GM12878 (cell line): ENCODE measurements at regions not wholly inside any gene's neighbourhood (a gene's known extent, or its start where the extent isn't known, plus 50 kb on each side); places are given as distances from the start of the nearest gene placed in this dataset.
"Not testable (repeated sequence)": the region's sequence is repeated elsewhere in the genome, so short reads cannot be mapped to it uniquely, and the experiment has no call there.

Experiments used
- ATAC-seq: fragments of 200-7000 bp; cut with Tn5 transposase; 3 replicates; pipeline ENCODE4 v1.9.1; 2020; ENCODE audit warnings: mild to moderate bottlenecking, moderate library complexity
- BruUV-seq: library from RNA; stranded (reverse); fragments of 400-500 nt; replicated peaks from 2 replicates; lab custom pipeline; 2021; lab: Mats Ljungman, UMichigan
- CTCF ChIA-PET: fragments of 300-600 bp; sonication (Branson Sonifier 250); formaldehyde crosslinking; extraction: SDS; loops from one replicate; lab custom pipeline; 2021; ENCODE audit warnings: inconsistent platforms; lab: Yijun Ruan, JAX
- POLR2A ChIA-PET: fragments of 350-600 bp; formaldehyde crosslinking; extraction: SDS; loops from one replicate; lab custom pipeline; 2021; ENCODE audit warnings: inconsistent platforms; lab: Charles Lee
- RAD21 ChIA-PET: fragments of 300-600 bp; sonication (Branson Sonifier 250); formaldehyde crosslinking; loops from one replicate; lab custom pipeline; 2023; ENCODE audit warnings: antibody characterized with exemption; ENCODE audit not compliant: unreplicated experiment; lab: Charles Lee
- SMC1A ChIA-PET: fragments of 300-600 bp; sonication (Branson Sonifier 250); formaldehyde crosslinking; loops from one replicate; lab custom pipeline; 2023; ENCODE audit not compliant: unreplicated experiment, uncharacterized antibody; lab: Charles Lee
- DNase-seq: peaks from one replicate; pipeline ENCODE4 v3.0.0-alpha.2; 2011; ENCODE audit warnings: low read depth, low spot score
- FAIRE-seq: peaks from 3 replicates; lab custom pipeline; 2011; peaks lifted over from hg19 to GRCh38; lab: Jason Lieb, UNC
- H2AFZ ChIP-seq: 2 replicates; pipeline ENCODE4 v1.6.0; 2011; ENCODE audit warnings: low read depth, low read length, control low read depth; ENCODE audit not compliant: control insufficient read depth
- H3K27ac ChIP-seq: 2 replicates; pipeline ENCODE4 v1.5.1; 2011; ENCODE audit warnings: control low read depth; ENCODE audit not compliant: control insufficient read depth, insufficient read depth
- H3K27me3 ChIP-seq, 2 experiments: replicated peaks in 1 of 2; 2 replicates each; pipeline versions ENCODE4 v1.6.0 to v1.6.1; 2011; ENCODE audit warnings: low read length in 1 of 2; ENCODE audit not compliant: control insufficient read depth in 2 of 2, insufficient read depth in 2 of 2
- H3K36me3 ChIP-seq, 2 experiments: 2 replicates each; pipeline ENCODE4 v1.5.1; 2011; ENCODE audit warnings: low read length in 1 of 2; ENCODE audit not compliant: control insufficient read depth in 2 of 2, insufficient read depth in 2 of 2
- H3K4me1 ChIP-seq: 2 replicates; pipeline ENCODE4 v1.6.1; 2011; ENCODE audit warnings: mild to moderate bottlenecking, low read length, moderate library complexity, mixed read lengths; ENCODE audit not compliant: control insufficient read depth, insufficient read depth
- H3K4me2 ChIP-seq: 2 replicates; pipeline ENCODE4 v1.6.0; 2011; ENCODE audit warnings: control low read depth; ENCODE audit not compliant: control insufficient read depth, insufficient read depth
- H3K4me3 ChIP-seq: fragments of 200-600 bp; sonication (generic); 2 replicates; pipeline ENCODE4 v1.5.1; 2016
- H3K79me2 ChIP-seq: 2 replicates; pipeline ENCODE4 v1.6.0; 2011; ENCODE audit warnings: low read length; ENCODE audit not compliant: control insufficient read depth, insufficient read depth
- H3K9ac ChIP-seq: 2 replicates; pipeline ENCODE4 v1.8.0; 2011; ENCODE audit warnings: low read length, control low read depth, mixed read lengths; ENCODE audit not compliant: control insufficient read depth, insufficient read depth
- H3K9me3 ChIP-seq: replicated peaks from 3 replicates; pipeline ENCODE4 v1.5.1; 2011; ENCODE audit warnings: mild to moderate bottlenecking, low read length; ENCODE audit not compliant: control insufficient read depth, insufficient read depth
- H4K20me1 ChIP-seq: 2 replicates; pipeline ENCODE4 v1.6.0; 2011; ENCODE audit not compliant: control insufficient read depth, insufficient read depth
- ASH2L ChIP-seq: fragments of 300-600, 200-600 bp; sonication (generic); IDR thresholded peaks from 2 replicates; pipeline ENCODE4 v1.6.1; 2017; ENCODE audit warnings: low read depth, mild to moderate bottlenecking, borderline replicate concordance
- BRCA1 ChIP-seq: IDR thresholded peaks from 2 replicates; pipeline ENCODE4 v1.6.1; 2011; ENCODE audit warnings: low read depth, low read length, improper control_type of control experiment
- CEBPB ChIP-seq, 2 experiments: fragments of 150-350 bp in 1 of 2; IDR thresholded peaks; 2 replicates each; pipeline ENCODE4 v1.6.1; 2012 to 2014; ENCODE audit warnings: low read depth in 2 of 2, low read length in 2 of 2, borderline replicate concordance in 1 of 2, inconsistent platforms in 1 of 2
- CHD1 ChIP-seq: IDR thresholded peaks from 2 replicates; pipeline ENCODE4 v1.6.1; 2012; ENCODE audit warnings: low read depth, low read length, improper control_type of control experiment
- CHD2 ChIP-seq: IDR thresholded peaks from 2 replicates; pipeline ENCODE4 v1.6.1; 2011; ENCODE audit warnings: low read depth, low read length, improper control_type of control experiment, borderline replicate concordance
- KAT2A ChIP-seq: conservative IDR thresholded peaks from 2 replicates; pipeline ENCODE4 v1.6.1; 2011; ENCODE audit warnings: low read depth, low read length; ENCODE audit not compliant: control insufficient read depth
- MEF2B ChIP-seq: fragments of 450-650 bp; IDR thresholded peaks from 2 replicates; pipeline ENCODE4 v1.6.1; 2018; ENCODE audit warnings: mild to moderate bottlenecking, moderate library complexity; ENCODE audit not compliant: partially characterized antibody, poor library complexity, severe bottlenecking
- NR2C2 ChIP-seq: IDR thresholded peaks from 2 replicates; pipeline ENCODE4 v1.6.1; 2011; ENCODE audit warnings: borderline replicate concordance, low read depth; ENCODE audit not compliant: control insufficient read depth, insufficient read length
- NRF1 ChIP-seq: conservative IDR thresholded peaks from 2 replicates; pipeline ENCODE4 v1.6.1; 2011; ENCODE audit warnings: mild to moderate bottlenecking, low read depth, low read length, improper control_type of control experiment
- STAT1 ChIP-seq: fragments of 450-650 bp; conservative IDR thresholded peaks from 2 replicates; pipeline ENCODE4 v1.6.1; 2014; ENCODE audit warnings: antibody characterized with exemption, mild to moderate bottlenecking
- SUZ12 ChIP-seq: fragments of 200-600 bp; sonication (generic); IDR thresholded peaks from one replicate; pipeline ENCODE4 v1.6.1; 2018; ENCODE audit warnings: antibody characterized with exemption, mild to moderate bottlenecking; ENCODE audit not compliant: unreplicated experiment
- TBL1XR1 ChIP-seq: IDR thresholded peaks from 2 replicates; pipeline ENCODE4 v1.6.1; 2012; ENCODE audit warnings: low read depth, low read length, improper control_type of control experiment
- ZNF622 ChIP-seq: fragments of 450-650 bp; IDR thresholded peaks from 2 replicates; pipeline ENCODE4 v1.6.1; 2017; ENCODE audit warnings: mild to moderate bottlenecking, inconsistent platforms
- ZSCAN29 ChIP-seq: fragments of 450-650 bp; IDR thresholded peaks from 2 replicates; pipeline ENCODE4 v1.6.1; 2017; ENCODE audit warnings: mild to moderate bottlenecking, moderate library complexity
- WGBS: methylation state at CpG from one replicate; pipeline ENCODE4 v1.1.6; 2016; ENCODE audit warnings: low lambda C conversion rate; ENCODE audit not compliant: insufficient replicate concordance, insufficient coverage; ENCODE audit errors: missing lambda C conversion rate; 5-methylcytosine and 5-hydroxymethylcytosine counted together
- in situ Hi-C: fragments of 300-500 bp; cut with MboI; formaldehyde crosslinking; loops from 9 replicates; pipeline ENCODE4 v1.14.3; 2018; ENCODE audit warnings: mixed read lengths
- intact Hi-C: fragments of 100-400 bp; cut with micrococcal nuclease; formaldehyde crosslinking; loops from one replicate; pipeline ENCODE4 v1.14.2; 2022; ENCODE audit not compliant: unreplicated experiment
- TF ChIP-seq, protein P1 (sequence below): fragments of 150-350 bp; IDR thresholded peaks from 2 replicates; pipeline ENCODE4 v1.6.1; 2014; ENCODE audit warnings: mild to moderate bottlenecking, low read depth, low read length
- TF ChIP-seq, protein P2 (sequence below): IDR thresholded peaks from 2 replicates; pipeline ENCODE4 v1.6.1; 2012; ENCODE audit warnings: low read length, inconsistent platforms

DNA sequence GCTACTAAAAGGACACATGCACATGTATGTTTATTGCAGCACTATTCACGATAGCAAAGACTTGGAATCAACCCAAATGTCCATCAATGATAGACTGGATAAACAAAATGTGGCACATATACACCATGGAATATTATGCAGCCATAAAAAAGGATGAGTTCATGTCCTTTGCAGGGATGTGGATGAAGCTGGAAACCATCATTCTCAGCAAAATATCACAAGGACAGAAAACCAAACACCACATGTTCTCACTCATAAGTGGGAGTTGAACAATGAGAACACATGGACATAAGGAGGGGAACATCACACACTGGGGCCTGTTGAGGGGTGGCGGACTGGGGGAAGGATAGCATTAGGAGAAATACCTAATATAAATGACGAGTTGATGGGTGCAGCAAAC, 168.2 kb downstream of the NPR3 start:
- RAD21 ChIA-PET, H3K4me3 ChIP-seq, BruUV-seq, H3K4me1 ChIP-seq, H2AFZ ChIP-seq, H3K4me2 ChIP-seq, H3K9me3 ChIP-seq, POLR2A ChIA-PET, H3K9ac ChIP-seq, ATAC-seq, H3K27ac ChIP-seq, FAIRE-seq, H4K20me1 ChIP-seq, in situ Hi-C loops, H3K27me3 ChIP-seq, H3K36me3 ChIP-seq, intact Hi-C loops, H3K79me2 ChIP-seq, DNase-seq: not testable (repeated sequence)
- 9% methylated on average over 3 of the region's 3 CpGs for WGBS
- ChIA-PET SMC1A (interaction anchor here (1.0 kb wide), 1 partner anchor 34 kb away, joined by 3 read pairs; no protein-coding TSS in a partner anchor), CTCF (interaction anchor here (0.6 kb wide), 1 partner anchor 171 kb away, joined by 3 read pairs; no protein-coding TSS in a partner anchor)

DNA sequence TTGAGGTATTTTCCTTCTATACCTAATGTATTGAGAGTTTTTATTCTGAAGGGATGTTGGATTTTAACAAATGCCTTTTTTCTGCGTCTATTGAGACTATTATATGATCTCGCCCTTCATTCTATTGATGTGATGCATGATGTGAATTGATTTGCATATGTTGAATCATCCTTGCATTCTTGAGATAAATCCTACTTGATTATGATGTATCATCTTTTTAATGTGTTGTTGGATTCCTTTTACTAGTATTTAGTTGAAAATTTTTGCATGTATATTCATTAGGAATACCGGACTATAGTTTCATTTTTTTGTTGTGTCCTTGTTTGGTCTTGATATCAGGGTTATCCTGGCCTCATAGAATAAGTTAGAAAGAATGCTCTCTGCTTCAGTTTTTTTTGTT, 169.7 kb downstream of the NPR3 start:
- no TSS peak for BruUV-seq
- RAD21 ChIA-PET: no interaction called here
- no peak for DNase-seq
- Histone ChIP-seq H3K27me3 (no peaks in the 10 kb centered on the region), H3K9ac (no peak overlapping the region), H3K4me2 (no peak overlapping the region), H2AFZ (no peak overlapping the region), H4K20me1 (no peaks in the 10 kb centered on the region), H3K4me1 (no peaks in the 10 kb centered on the region), H3K79me2 (no peaks in the 10 kb centered on the region), H3K36me3 (no peaks in the 10 kb centered on the region), H3K4me3 (no peak overlapping the region), H3K27ac (no peak overlapping the region), H3K9me3 (no peaks in the 10 kb centered on the region)
- 8% methylated on average over 3 of the region's 3 CpGs for WGBS
- SMC1A ChIA-PET: no interaction called here
- intact Hi-C loops: no loop called here
- POLR2A ChIA-PET: no interaction called here
- in situ Hi-C loops: no loop called here
- no peak for FAIRE-seq
- CTCF ChIA-PET: interaction anchor here (0.7 kb wide), 1 partner anchor 487 kb away, joined by 3 read pairs; no protein-coding TSS in a partner anchor
- no peak for ATAC-seq
- no peak for TF ChIP-seq STAT1
- TF ChIP-seq, protein P1, sequence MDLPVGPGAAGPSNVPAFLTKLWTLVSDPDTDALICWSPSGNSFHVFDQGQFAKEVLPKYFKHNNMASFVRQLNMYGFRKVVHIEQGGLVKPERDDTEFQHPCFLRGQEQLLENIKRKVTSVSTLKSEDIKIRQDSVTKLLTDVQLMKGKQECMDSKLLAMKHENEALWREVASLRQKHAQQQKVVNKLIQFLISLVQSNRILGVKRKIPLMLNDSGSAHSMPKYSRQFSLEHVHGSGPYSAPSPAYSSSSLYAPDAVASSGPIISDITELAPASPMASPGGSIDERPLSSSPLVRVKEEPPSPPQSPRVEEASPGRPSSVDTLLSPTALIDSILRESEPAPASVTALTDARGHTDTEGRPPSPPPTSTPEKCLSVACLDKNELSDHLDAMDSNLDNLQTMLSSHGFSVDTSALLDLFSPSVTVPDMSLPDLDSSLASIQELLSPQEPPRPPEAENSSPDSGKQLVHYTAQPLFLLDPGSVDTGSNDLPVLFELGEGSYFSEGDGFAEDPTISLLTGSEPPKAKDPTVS: no peak
- TF ChIP-seq TBL1XR1: no peak
- no peak for TF ChIP-seq CEBPB (IDR thresholded peaks at IDR 0.05; ENCODE audit: borderline replicate concordance in 1 of 2, low read depth in 2 of 2, low read length in 2 of 2)
- no peak for TF ChIP-seq SUZ12
- TF ChIP-seq, protein P2, sequence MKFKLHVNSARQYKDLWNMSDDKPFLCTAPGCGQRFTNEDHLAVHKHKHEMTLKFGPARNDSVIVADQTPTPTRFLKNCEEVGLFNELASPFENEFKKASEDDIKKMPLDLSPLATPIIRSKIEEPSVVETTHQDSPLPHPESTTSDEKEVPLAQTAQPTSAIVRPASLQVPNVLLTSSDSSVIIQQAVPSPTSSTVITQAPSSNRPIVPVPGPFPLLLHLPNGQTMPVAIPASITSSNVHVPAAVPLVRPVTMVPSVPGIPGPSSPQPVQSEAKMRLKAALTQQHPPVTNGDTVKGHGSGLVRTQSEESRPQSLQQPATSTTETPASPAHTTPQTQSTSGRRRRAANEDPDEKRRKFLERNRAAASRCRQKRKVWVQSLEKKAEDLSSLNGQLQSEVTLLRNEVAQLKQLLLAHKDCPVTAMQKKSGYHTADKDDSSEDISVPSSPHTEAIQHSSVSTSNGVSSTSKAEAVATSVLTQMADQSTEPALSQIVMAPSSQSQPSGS: no peak
- TF ChIP-seq NR2C2: no peak
- no peak for TF ChIP-seq CHD2
- no peak for TF ChIP-seq BRCA1
- TF ChIP-seq ZSCAN29: no peak
- TF ChIP-seq CHD1: no peak
- TF ChIP-seq MEF2B: no peak
- no peak for TF ChIP-seq KAT2A
- no peak for TF ChIP-seq ASH2L
- no peak for TF ChIP-seq NRF1
- no peak for TF ChIP-seq ZNF622
